IMR-90 (cell line): ENCODE measurements at regions not wholly inside any gene's neighbourhood (a gene's known extent, or its start where the extent isn't known, plus 50 kb on each side); places are given as distances from the start of the nearest gene placed in this dataset.

Experiments
- ATAC-seq: fragments of 200-7000 bp; cut with Tn5 transposase; 2 replicates; pipeline ENCODE4 v1.9.1; 2020; ENCODE audit warnings: low read depth, mild to moderate bottlenecking, moderate library complexity
- BruUV-seq: library from RNA; stranded (reverse); fragments of 400-500 nt; replicated peaks from 2 replicates; lab custom pipeline; 2021; lab: Mats Ljungman, UMichigan
- CTCF ChIA-PET: fragments of 300-600 bp; formaldehyde crosslinking; extraction: SDS; loops from one replicate; lab custom pipeline; 2021; ENCODE audit warnings: antibody characterized with exemption; lab: Yijun Ruan, JAX
- POLR2A ChIA-PET: fragments of 300-600 bp; sonication (Branson Sonifier 250); formaldehyde crosslinking; loops from one replicate; lab custom pipeline; 2022; ENCODE audit warnings: antibody characterized with exemption; ENCODE audit not compliant: unreplicated experiment; lab: Charles Lee
- DNase-seq: peaks from one replicate; pipeline ENCODE4 v3.0.0; 2013
- H2AFZ ChIP-seq: replicated peaks from 2 replicates; pipeline ENCODE3; 2013; ENCODE audit warnings: low read length, mild to moderate bottlenecking; ENCODE audit not compliant: poor library complexity
- H2AK5ac ChIP-seq: 2 replicates; pipeline ENCODE4 v1.6.1; 2013; ENCODE audit warnings: low read depth, low read length, inconsistent platforms
- H2AK9ac ChIP-seq: replicated peaks from 2 replicates; pipeline ENCODE3; 2013; ENCODE audit warnings: mild to moderate bottlenecking, low read depth, low read length, moderate library complexity; ENCODE audit not compliant: poor library complexity
- H2BK120ac ChIP-seq: 2 replicates; pipeline ENCODE4 v1.6.1; 2013; ENCODE audit warnings: low read depth, low read length, inconsistent platforms
- H2BK15ac ChIP-seq: 3 replicates; pipeline ENCODE4 v1.6.1; 2013; ENCODE audit warnings: low read depth, low read length, inconsistent platforms
- H2BK20ac ChIP-seq: 2 replicates; pipeline ENCODE4 v1.6.1; 2013; ENCODE audit warnings: low read depth, mild to moderate bottlenecking, inconsistent platforms, low read length, moderate library complexity
- H2BK5ac ChIP-seq: 2 replicates; pipeline ENCODE4 v1.6.1; 2013; ENCODE audit warnings: mild to moderate bottlenecking, low read depth, low read length, inconsistent platforms; ENCODE audit not compliant: poor library complexity, severe bottlenecking
- H3K14ac ChIP-seq: replicated peaks from 2 replicates; pipeline ENCODE4 v1.6.1; 2013; ENCODE audit warnings: low read depth, low read length, inconsistent platforms
- H3K18ac ChIP-seq: 2 replicates; pipeline ENCODE4 v1.6.1; 2013; ENCODE audit warnings: low read depth, low read length, control low read depth
- H3K23ac ChIP-seq: 2 replicates; pipeline ENCODE4 v1.6.1; 2013; ENCODE audit warnings: low read depth, low read length, inconsistent platforms
- H3K27ac ChIP-seq: 2 replicates; pipeline ENCODE4 v1.5.1; 2013; ENCODE audit warnings: mild to moderate bottlenecking, control low read depth, low read length; ENCODE audit not compliant: insufficient read depth
- H3K27me3 ChIP-seq: 2 replicates; pipeline ENCODE4 v1.6.1; 2013; ENCODE audit warnings: low read length; ENCODE audit not compliant: control insufficient read depth, insufficient read depth
- H3K36me3 ChIP-seq: 2 replicates; pipeline ENCODE4 v1.6.1; 2013; ENCODE audit warnings: low read length, mixed read lengths; ENCODE audit not compliant: control insufficient read depth, insufficient read depth
- H3K4ac ChIP-seq: 2 replicates; pipeline ENCODE4 v1.6.1; 2013; ENCODE audit warnings: low read depth, low read length, inconsistent platforms
- H3K4me1 ChIP-seq: 2 replicates; pipeline ENCODE4 v1.6.1; 2013; ENCODE audit warnings: low read length, mixed read lengths; ENCODE audit not compliant: control insufficient read depth, insufficient read depth
- H3K4me2 ChIP-seq: 2 replicates; pipeline ENCODE4 v1.6.1; 2013; ENCODE audit warnings: low read depth, mild to moderate bottlenecking, control low read depth, low read length, moderate library complexity
- H3K4me3 ChIP-seq: 2 replicates; pipeline ENCODE4 v1.5.1; 2013; ENCODE audit warnings: low read depth, mild to moderate bottlenecking, control low read depth, low read length, moderate library complexity; ENCODE audit not compliant: insufficient read depth
- H3K56ac ChIP-seq: 2 replicates; pipeline ENCODE4 v1.6.1; 2013; ENCODE audit warnings: low read length, inconsistent platforms; ENCODE audit not compliant: insufficient read depth; ENCODE audit errors: extremely low read depth
- H3K79me1 ChIP-seq, 2 experiments: 2 replicates each; pipeline ENCODE4 v1.6.1; 2013; ENCODE audit warnings: low read length in 2 of 2, inconsistent platforms in 1 of 2, low read depth in 1 of 2
- H3K9ac ChIP-seq: 2 replicates; pipeline ENCODE4 v1.6.1; 2013; ENCODE audit warnings: low read depth, low read length, control low read depth
- H3K9me1 ChIP-seq: 2 replicates; pipeline ENCODE4 v1.6.1; 2013; ENCODE audit warnings: low read length, inconsistent platforms; ENCODE audit not compliant: insufficient read depth
- H3K9me3 ChIP-seq: 2 replicates; pipeline ENCODE4 v1.6.1; 2013; ENCODE audit warnings: low read length; ENCODE audit not compliant: control insufficient read depth, insufficient read depth
- H4K20me1 ChIP-seq: 2 replicates; pipeline ENCODE4 v1.6.1; 2013; ENCODE audit warnings: low read length, inconsistent platforms; ENCODE audit not compliant: insufficient read depth
- H4K5ac ChIP-seq: 2 replicates; pipeline ENCODE4 v1.6.1; 2013; ENCODE audit warnings: mild to moderate bottlenecking, low read depth, low read length, control low read depth
- H4K8ac ChIP-seq, 2 experiments: 2 replicates each; pipeline ENCODE4 v1.6.1; 2013; ENCODE audit warnings: low read depth in 2 of 2, low read length in 2 of 2, control low read depth in 1 of 2, inconsistent platforms in 1 of 2
- H4K91ac ChIP-seq: 2 replicates; pipeline ENCODE4 v1.6.1; 2013; ENCODE audit warnings: low read depth, low read length, inconsistent platforms; ENCODE audit not compliant: insufficient read depth
- BHLHE40 ChIP-seq: fragments of 150-350 bp; IDR thresholded peaks from 2 replicates; pipeline ENCODE4 v1.6.1; 2016; ENCODE audit warnings: mild to moderate bottlenecking, low read depth, low read length
- CEBPB ChIP-seq: IDR thresholded peaks from 2 replicates; pipeline ENCODE4 v1.6.1; 2012; ENCODE audit warnings: low read depth, low read length, improper control_type of control experiment
- CHD1 ChIP-seq: IDR thresholded peaks from 2 replicates; pipeline ENCODE4 v1.6.1; 2012; ENCODE audit warnings: low read depth, low read length, improper control_type of control experiment
- FOS ChIP-seq: fragments of 150-350 bp; IDR thresholded peaks from 2 replicates; pipeline ENCODE4 v1.6.1; 2016; ENCODE audit warnings: low read depth, low read length
- MAFK ChIP-seq: IDR thresholded peaks from 2 replicates; pipeline ENCODE4 v1.6.1; 2012; ENCODE audit warnings: low read depth, low read length, improper control_type of control experiment
- MAZ ChIP-seq: IDR thresholded peaks from 2 replicates; pipeline ENCODE4 v1.6.1; 2012; ENCODE audit warnings: low read depth, mild to moderate bottlenecking, low read length, improper control_type of control experiment, moderate library complexity, borderline replicate concordance
- MXI1 ChIP-seq: IDR thresholded peaks from 2 replicates; pipeline ENCODE4 v1.6.1; 2012; ENCODE audit warnings: low read depth, mild to moderate bottlenecking, low read length, moderate library complexity, borderline replicate concordance
- NFE2L2 ChIP-seq: fragments of 150-350 bp; IDR thresholded peaks from 2 replicates; pipeline ENCODE4 v1.6.1; 2016; ENCODE audit warnings: low read depth, mild to moderate bottlenecking, low read length
- POLR2A ChIP-seq: IDR thresholded peaks from 2 replicates; pipeline ENCODE4 v1.6.1; 2012; ENCODE audit warnings: mild to moderate bottlenecking, low read depth, low read length
- RAD21 ChIP-seq: IDR thresholded peaks from 2 replicates; pipeline ENCODE4 v1.6.1; 2012; ENCODE audit warnings: low read length, improper control_type of control experiment
- RCOR1 ChIP-seq: IDR thresholded peaks from 2 replicates; pipeline ENCODE4 v1.6.1; 2012; ENCODE audit warnings: mild to moderate bottlenecking, low read length, improper control_type of control experiment; ENCODE audit not compliant: insufficient replicate concordance
- RFX5 ChIP-seq: IDR thresholded peaks from 2 replicates; pipeline ENCODE4 v1.8.0; 2012; ENCODE audit warnings: low read depth, mild to moderate bottlenecking, low read length, moderate library complexity
- SMC3 ChIP-seq: fragments of 150-350 bp; IDR thresholded peaks from 2 replicates; pipeline ENCODE4 v1.6.1; 2016; ENCODE audit warnings: low read depth, mild to moderate bottlenecking, antibody characterized with exemption, low read length, moderate library complexity
- USF2 ChIP-seq: fragments of 150-350 bp; IDR thresholded peaks from 2 replicates; pipeline ENCODE4 v1.6.1; 2017; ENCODE audit warnings: mild to moderate bottlenecking, antibody characterized with exemption, low read length, low read depth
- WGBS, 2 experiments: methylation state at CpG; one replicate each; pipeline versions ENCODE4 v1.1.5 to v1.1.7; 2013; ENCODE audit warnings: missing lambda C conversion rate in 2 of 2; ENCODE audit not compliant: insufficient read length in 1 of 2; ENCODE audit errors: extremely low coverage in 2 of 2; 5-methylcytosine and 5-hydroxymethylcytosine counted together
- dilution Hi-C: fragments of 300-500 bp; cut with HindIII; formaldehyde crosslinking; loops from one replicate; pipeline ENCODE4 v1.14.3; 2018; ENCODE audit warnings: low sequenced_read_pairs; ENCODE audit not compliant: unreplicated experiment
- in situ Hi-C: fragments of 300-500 bp; cut with MboI; formaldehyde crosslinking; loops from 3 replicates; pipeline ENCODE4 v1.14.3; 2019; ENCODE audit warnings: low sequenced_read_pairs, inconsistent platforms, mixed read lengths
- intact Hi-C: fragments of 100-400 bp; cut with micrococcal nuclease; formaldehyde crosslinking; loops from 2 replicates; pipeline ENCODE4 v1.10.0; 2022
- TF ChIP-seq, protein P1 (sequence below): fragments of 150-350 bp; IDR thresholded peaks from 2 replicates; pipeline ENCODE4 v1.6.1; 2016; ENCODE audit warnings: low read depth, mild to moderate bottlenecking, low read length, moderate library complexity, borderline replicate concordance
- TF ChIP-seq, protein P2 (sequence below): conservative IDR thresholded peaks from 2 replicates; pipeline ENCODE4 v1.5.1; 2012; ENCODE audit warnings: mild to moderate bottlenecking, low read depth, low read length, improper control_type of control experiment

- CTCF ChIA-PET = no interaction called here
- in situ Hi-C loops = no loop called here
- dilution Hi-C loops = no loop called here
Measured at GRCh38 chr5:158244882-158245281, 385.9 kb upstream of the CLINT1 start.

More at GRCh38 chr5:158244882-158245281, 385.9 kb upstream of the CLINT1 start:
- no peak overlapping the region for H3K4ac ChIP-seq
- no peaks in the 10 kb centered on the region for H3K27me3 ChIP-seq
- WGBS, 2 experiments = 28 to 100% methylated on average over 2 to 3 of the region's 3 CpGs
- no peak overlapping the region for H2BK20ac ChIP-seq
- ATAC-seq (no peak), DNase-seq (no peak)
- no peak overlapping the region for H2BK5ac ChIP-seq
- no peak overlapping the region for H2AFZ ChIP-seq
- no peak overlapping the region for H2AK9ac ChIP-seq
- no peaks in the 10 kb centered on the region for H3K79me1 ChIP-seq
- no peak overlapping the region for H2BK15ac ChIP-seq
- H3K9me3 ChIP-seq = no peaks in the 10 kb centered on the region
- POLR2A ChIA-PET = no interaction called here
- no peak overlapping the region for H3K18ac ChIP-seq
- H3K23ac ChIP-seq = no peak overlapping the region
- no peak overlapping the region for H3K27ac ChIP-seq
- no peak overlapping the region for H3K56ac ChIP-seq
- no peak overlapping the region for H3K9ac ChIP-seq
- no peak overlapping the region for H3K14ac ChIP-seq
- H4K20me1 ChIP-seq = no peaks in the 10 kb centered on the region
- intact Hi-C loops = no loop called here
- no peak overlapping the region for H4K91ac ChIP-seq
- no peaks in the 10 kb centered on the region for H3K4me1 ChIP-seq
- TF ChIP-seq SMC3 = no peak
- TF ChIP-seq, protein P1, sequence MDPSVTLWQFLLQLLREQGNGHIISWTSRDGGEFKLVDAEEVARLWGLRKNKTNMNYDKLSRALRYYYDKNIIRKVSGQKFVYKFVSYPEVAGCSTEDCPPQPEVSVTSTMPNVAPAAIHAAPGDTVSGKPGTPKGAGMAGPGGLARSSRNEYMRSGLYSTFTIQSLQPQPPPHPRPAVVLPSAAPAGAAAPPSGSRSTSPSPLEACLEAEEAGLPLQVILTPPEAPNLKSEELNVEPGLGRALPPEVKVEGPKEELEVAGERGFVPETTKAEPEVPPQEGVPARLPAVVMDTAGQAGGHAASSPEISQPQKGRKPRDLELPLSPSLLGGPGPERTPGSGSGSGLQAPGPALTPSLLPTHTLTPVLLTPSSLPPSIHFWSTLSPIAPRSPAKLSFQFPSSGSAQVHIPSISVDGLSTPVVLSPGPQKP = no peak
- no peak for TF ChIP-seq CEBPB
- no peak for TF ChIP-seq USF2
- no peak for TF ChIP-seq MAFK
- TF ChIP-seq MXI1 = no peak
- TF ChIP-seq RCOR1 = no peak
- TF ChIP-seq, protein P2, sequence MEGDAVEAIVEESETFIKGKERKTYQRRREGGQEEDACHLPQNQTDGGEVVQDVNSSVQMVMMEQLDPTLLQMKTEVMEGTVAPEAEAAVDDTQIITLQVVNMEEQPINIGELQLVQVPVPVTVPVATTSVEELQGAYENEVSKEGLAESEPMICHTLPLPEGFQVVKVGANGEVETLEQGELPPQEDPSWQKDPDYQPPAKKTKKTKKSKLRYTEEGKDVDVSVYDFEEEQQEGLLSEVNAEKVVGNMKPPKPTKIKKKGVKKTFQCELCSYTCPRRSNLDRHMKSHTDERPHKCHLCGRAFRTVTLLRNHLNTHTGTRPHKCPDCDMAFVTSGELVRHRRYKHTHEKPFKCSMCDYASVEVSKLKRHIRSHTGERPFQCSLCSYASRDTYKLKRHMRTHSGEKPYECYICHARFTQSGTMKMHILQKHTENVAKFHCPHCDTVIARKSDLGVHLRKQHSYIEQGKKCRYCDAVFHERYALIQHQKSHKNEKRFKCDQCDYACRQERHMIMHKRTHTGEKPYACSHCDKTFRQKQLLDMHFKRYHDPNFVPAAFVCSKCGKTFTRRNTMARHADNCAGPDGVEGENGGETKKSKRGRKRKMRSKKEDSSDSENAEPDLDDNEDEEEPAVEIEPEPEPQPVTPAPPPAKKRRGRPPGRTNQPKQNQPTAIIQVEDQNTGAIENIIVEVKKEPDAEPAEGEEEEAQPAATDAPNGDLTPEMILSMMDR = no peak
- no peak for TF ChIP-seq NFE2L2
- TF ChIP-seq POLR2A = no peak
- TF ChIP-seq RAD21 = no peak
- TF ChIP-seq RFX5 = no peak
- no peak for TF ChIP-seq BHLHE40
- TF ChIP-seq CHD1 = no peak
- TF ChIP-seq MAZ = no peak
- TF ChIP-seq FOS = no peak
- no peak overlapping the region for H2AK5ac ChIP-seq
- H4K5ac ChIP-seq = no peak overlapping the region
- BruUV-seq = no TSS peak
- H3K36me3 ChIP-seq = no peaks in the 10 kb centered on the region
- no peak overlapping the region for H2BK120ac ChIP-seq
- H3K9me1 ChIP-seq = no peaks in the 10 kb centered on the region
- H3K4me3 ChIP-seq = no peak overlapping the region
- H4K8ac ChIP-seq = no peak overlapping the region
- no peak overlapping the region for H3K4me2 ChIP-seq
